Tibial nerve (tissue), 4 donors: ENCODE measurements at regions not wholly inside any gene's neighbourhood (a gene's known extent, or its start where the extent isn't known, plus 50 kb on each side); places are given as distances from the start of the nearest gene placed in this dataset.

ENCODE experiments used
- DNase-seq, 2 donors: peaks; one replicate each; pipeline ENCODE4 v3.0.0-alpha.2; 2019; ENCODE audit warnings: low spot score in 2 of 2
- H3K27ac ChIP-seq, 4 donors: fragments of 200-600 bp; sonication (generic) in 3 of 4; one replicate each; pipeline ENCODE4 v1.5.1; 2017 to 2019; ENCODE audit warnings: mild to moderate bottlenecking in 1 of 4
- H3K27me3 ChIP-seq, 2 donors: fragments of 200-600 bp; sonication (generic) in 1 of 2; one replicate each; pipeline versions ENCODE4 v1.5.1 to v1.6.0; 2017 to 2019
- H3K36me3 ChIP-seq, 3 donors: fragments of 200-600 bp; sonication (generic); one replicate each; pipeline ENCODE4 v1.5.1; 2018 to 2019
- H3K4me1 ChIP-seq, 4 donors: fragments of 200-600 bp; sonication (generic) in 3 of 4; one replicate each; pipeline ENCODE4 v1.5.1; 2017 to 2019
- H3K4me3 ChIP-seq, 4 donors: fragments of 200-600 bp; sonication (generic) in 3 of 4; one replicate each; pipeline ENCODE4 v1.5.1; 2017 to 2019; ENCODE audit warnings: mild to moderate bottlenecking in 1 of 4, moderate library complexity in 1 of 4
- H3K9me3 ChIP-seq, 4 donors: fragments of 200-600 bp; sonication (generic) in 3 of 4; one replicate each; pipeline ENCODE4 v1.5.1; 2017 to 2019
- EP300 ChIP-seq, 2 donors: sonication (generic); formaldehyde crosslinking; IDR thresholded peaks; one replicate each; pipeline ENCODE4 v1.6.1; 2017; ENCODE audit warnings: antibody characterized with exemption in 2 of 2, mild to moderate bottlenecking in 1 of 2
- POLR2A ChIP-seq, 2 donors: fragments of 450-650 bp; IDR thresholded peaks; one replicate each; pipeline ENCODE4 v1.6.1; 2017; ENCODE audit warnings: antibody characterized with exemption in 2 of 2, mild to moderate bottlenecking in 2 of 2, moderate library complexity in 2 of 2
- WGBS, 2 donors: methylation state at CpG; one replicate each; pipeline ENCODE4 v1.1.5; 2018; 5-methylcytosine and 5-hydroxymethylcytosine counted together
- TF ChIP-seq, protein P1 (sequence below), 5 experiments: fragments of 200-600 bp in 3 of 5; fragments of 450-650 bp in 2 of 5; sonication (generic) in 3 of 5; IDR thresholded peaks; one replicate each; pipeline ENCODE4 v1.5.1; 2016 to 2019; ENCODE audit warnings: antibody characterized with exemption in 5 of 5, mild to moderate bottlenecking in 3 of 5, moderate library complexity in 2 of 5

DNA sequence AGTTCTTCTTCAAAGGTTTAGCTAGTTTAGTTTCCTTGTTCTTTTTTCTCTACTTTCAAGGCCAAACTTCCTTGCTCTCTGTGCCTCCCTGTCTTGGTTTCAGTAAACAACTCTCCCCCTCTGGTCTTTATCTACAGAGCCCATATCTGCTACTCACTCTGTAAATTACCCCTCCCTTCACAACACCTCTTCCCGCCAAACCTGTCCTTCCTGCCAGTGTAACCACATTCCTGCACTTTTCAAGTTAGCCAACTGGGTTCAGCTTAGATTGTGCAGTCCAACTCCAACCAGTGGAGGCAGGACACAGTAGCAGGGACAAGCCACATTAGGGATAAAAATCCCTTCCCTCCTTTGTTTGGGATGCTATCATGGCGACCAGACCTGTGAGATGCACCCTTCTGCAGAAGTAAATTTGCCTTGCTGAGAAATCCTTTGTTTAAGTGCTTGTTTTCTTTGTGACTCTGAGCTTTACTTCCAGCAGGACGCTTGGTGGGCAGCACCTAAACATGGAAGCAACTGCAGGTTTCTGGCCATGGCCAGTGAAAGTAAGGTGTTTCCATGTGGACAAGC lies 706.0 kb downstream of the KCNJ3 start:
- 93 to 96% methylated on average over 3 of the region's 3 CpGs for WGBS, 2 donors
- Histone ChIP-seq H3K36me3 (no peaks in the 10 kb centered on the region), H3K4me1 (peaks cover 0 to 4% (median 0%) of the 10 kb centered on the region in 4 donors), H3K27ac (no peak overlapping the region), H3K27me3 (no peaks in the 10 kb centered on the region), H3K4me3 (no peak overlapping the region), H3K9me3 (peaks cover 0 to 28% (median 9%) of the 10 kb centered on the region in 4 donors)
- no peak for DNase-seq
- TF ChIP-seq EP300 (IDR thresholded peaks at IDR 0.05): no peak
- TF ChIP-seq POLR2A (IDR thresholded peaks at IDR 0.05): no peak
- TF ChIP-seq, protein P1, sequence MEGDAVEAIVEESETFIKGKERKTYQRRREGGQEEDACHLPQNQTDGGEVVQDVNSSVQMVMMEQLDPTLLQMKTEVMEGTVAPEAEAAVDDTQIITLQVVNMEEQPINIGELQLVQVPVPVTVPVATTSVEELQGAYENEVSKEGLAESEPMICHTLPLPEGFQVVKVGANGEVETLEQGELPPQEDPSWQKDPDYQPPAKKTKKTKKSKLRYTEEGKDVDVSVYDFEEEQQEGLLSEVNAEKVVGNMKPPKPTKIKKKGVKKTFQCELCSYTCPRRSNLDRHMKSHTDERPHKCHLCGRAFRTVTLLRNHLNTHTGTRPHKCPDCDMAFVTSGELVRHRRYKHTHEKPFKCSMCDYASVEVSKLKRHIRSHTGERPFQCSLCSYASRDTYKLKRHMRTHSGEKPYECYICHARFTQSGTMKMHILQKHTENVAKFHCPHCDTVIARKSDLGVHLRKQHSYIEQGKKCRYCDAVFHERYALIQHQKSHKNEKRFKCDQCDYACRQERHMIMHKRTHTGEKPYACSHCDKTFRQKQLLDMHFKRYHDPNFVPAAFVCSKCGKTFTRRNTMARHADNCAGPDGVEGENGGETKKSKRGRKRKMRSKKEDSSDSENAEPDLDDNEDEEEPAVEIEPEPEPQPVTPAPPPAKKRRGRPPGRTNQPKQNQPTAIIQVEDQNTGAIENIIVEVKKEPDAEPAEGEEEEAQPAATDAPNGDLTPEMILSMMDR (IDR thresholded peaks at IDR 0.05): no peak

DNA sequence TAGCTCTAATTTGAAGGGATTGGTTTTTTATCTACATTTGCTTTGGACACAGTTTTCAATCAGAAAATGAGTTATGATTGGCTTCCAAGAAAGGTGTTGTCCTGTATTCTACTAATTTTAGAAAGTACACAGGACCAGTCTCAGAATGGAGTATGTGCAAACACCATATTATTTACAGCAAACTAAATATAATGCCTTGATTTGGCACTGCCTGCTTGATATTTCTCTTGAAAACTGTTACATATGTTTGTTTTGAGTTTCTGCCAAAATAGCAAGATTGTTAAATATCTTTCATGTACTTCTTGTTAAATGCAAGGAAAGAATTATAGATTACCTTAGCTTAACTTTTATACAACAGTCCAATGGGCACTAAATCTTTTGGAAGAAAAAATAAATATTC lies 694.9 kb downstream of the KCNJ3 start:
- no peak for TF ChIP-seq EP300 (IDR thresholded peaks at IDR 0.05)
- TF ChIP-seq, protein P1 (IDR thresholded peaks at IDR 0.05): no peak
- no peak for TF ChIP-seq POLR2A (IDR thresholded peaks at IDR 0.05)
- no peak overlapping the region for H3K27ac ChIP-seq
- no peak overlapping the region for H3K4me3 ChIP-seq
- H3K4me1 ChIP-seq: no peaks in the 10 kb centered on the region
- no peaks in the 10 kb centered on the region for H3K36me3 ChIP-seq
- no peaks in the 10 kb centered on the region for H3K27me3 ChIP-seq
- no peak for DNase-seq
- no peaks in the 10 kb centered on the region for H3K9me3 ChIP-seq

DNA sequence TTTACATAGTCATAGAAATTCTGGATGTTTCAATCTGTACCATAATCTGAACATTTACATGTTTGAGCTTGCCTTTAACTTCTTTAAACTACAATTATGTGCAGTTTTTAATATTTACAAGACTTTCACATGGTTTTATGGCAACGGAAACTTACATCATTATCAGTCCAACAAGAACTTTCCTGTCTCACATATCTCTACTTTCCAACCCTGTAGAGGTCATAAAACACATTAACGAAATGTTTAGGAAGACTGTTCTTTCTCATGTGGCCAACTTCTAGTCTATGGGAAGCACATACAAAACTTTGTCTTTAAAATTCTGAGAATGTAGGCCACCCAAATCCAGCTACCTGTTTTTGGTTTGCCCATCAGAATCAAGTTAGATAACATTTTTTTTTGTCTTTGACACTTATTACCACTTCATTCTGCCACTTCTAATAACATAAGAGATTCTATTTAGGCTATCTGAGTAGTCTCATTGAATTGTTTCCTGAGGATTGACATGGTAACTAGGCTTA lies 693.2 kb downstream of the KCNJ3 start:
- DNase-seq: no peak
- Histone ChIP-seq H3K4me3 (no peak overlapping the region), H3K36me3 (no peaks in the 10 kb centered on the region), H3K27ac (no peak overlapping the region), H3K27me3 (no peaks in the 10 kb centered on the region), H3K4me1 (no peaks in the 10 kb centered on the region), H3K9me3 (no peaks in the 10 kb centered on the region)
- 62 to 71% methylated on average over 2 of the region's 2 CpGs for WGBS, 2 donors
- TF ChIP-seq EP300 (IDR thresholded peaks at IDR 0.05): no peak

DNA sequence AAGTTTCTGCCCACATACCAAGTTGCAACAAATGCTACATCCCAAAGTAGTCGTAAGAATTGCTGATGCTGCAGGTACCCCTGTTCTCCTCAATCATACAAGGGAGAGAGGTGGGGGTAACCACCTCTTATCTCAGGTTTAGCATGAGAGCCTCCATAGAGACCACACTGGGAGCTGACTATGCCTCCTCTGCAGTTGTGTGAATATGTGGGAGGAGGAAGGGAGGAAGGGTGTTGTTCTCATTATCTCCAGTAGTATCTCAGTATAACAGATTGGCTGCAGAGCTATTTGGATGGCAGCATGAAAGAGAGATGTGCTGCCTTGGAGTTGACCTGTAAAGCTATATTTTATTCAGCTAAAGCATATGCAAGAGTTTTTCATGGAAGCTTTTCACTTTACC lies 690.7 kb downstream of the KCNJ3 start:
- TF ChIP-seq, protein P1 (IDR thresholded peaks at IDR 0.05): no peak
- TF ChIP-seq POLR2A (IDR thresholded peaks at IDR 0.05) (no peak), EP300 (IDR thresholded peaks at IDR 0.05) (no peak)
- no peaks in the 10 kb centered on the region for H3K9me3 ChIP-seq
- 92 to 97% methylated on average over 1 of the region's 1 CpG for WGBS, 2 donors

DNA sequence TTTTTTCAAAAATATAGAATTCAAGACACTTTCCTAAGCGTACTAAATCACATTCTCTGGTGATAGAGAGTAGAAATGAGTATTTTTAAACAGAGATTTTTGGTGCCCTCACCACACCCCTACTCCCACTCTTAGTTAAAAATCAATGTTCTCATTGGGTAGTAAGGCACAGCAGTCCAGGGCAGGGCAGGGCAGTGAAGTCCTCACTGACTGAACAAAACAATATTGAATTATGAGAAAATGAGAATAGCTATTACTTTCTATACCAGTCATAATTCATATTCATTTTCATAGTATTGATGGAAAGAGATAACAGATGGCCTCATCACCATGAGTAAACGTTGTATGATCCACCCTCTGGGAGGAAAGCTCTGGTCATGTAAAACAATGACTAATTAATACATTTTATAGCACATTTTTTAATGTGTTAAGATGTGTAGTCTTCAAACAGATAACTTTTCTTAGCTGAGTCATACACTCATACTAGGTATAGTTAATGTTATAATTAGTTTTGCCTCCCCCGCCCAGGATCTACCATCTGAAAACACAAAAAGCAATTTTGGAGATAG lies 686.1 kb downstream of the KCNJ3 start:
- DNase-seq: no peak
- H3K27me3 ChIP-seq: no peaks in the 10 kb centered on the region

More for the DNA sequence above, 690.7 kb downstream of the KCNJ3 start:
- Histone ChIP-seq H3K4me1 (no peaks in the 10 kb centered on the region), H3K4me3 (no peak overlapping the region), H3K27me3 (no peaks in the 10 kb centered on the region), H3K36me3 (no peaks in the 10 kb centered on the region), H3K27ac (no peak overlapping the region)
- no peak for DNase-seq

More for the DNA sequence above, 686.1 kb downstream of the KCNJ3 start:
- Histone ChIP-seq H3K36me3 (no peaks in the 10 kb centered on the region), H3K4me1 (peaks cover 0 to 7% (median 0%) of the 10 kb centered on the region in 4 donors), H3K4me3 (no peak overlapping the region), H3K27ac (no peak overlapping the region), H3K9me3 (no peaks in the 10 kb centered on the region)
- TF ChIP-seq EP300 (IDR thresholded peaks at IDR 0.05) (no peak), POLR2A (IDR thresholded peaks at IDR 0.05) (no peak)
- TF ChIP-seq, protein P1 (IDR thresholded peaks at IDR 0.05): no peak
- 85 to 89% methylated on average over 3 of the region's 3 CpGs for WGBS, 2 donors
